ENCODE measurements at regions not wholly inside any gene's neighbourhood (a gene's known extent, or its start where the extent isn't known, plus 50 kb on each side); places are given as distances from the start of the nearest gene placed in this dataset.

- TF ChIP-seq CTCF (IDR thresholded peaks at IDR 0.05; ENCODE audit: control extremely low read depth in 1 of 3, insufficient read depth in 1 of 3, low read depth in 1 of 3, low read length in 3 of 3) (no peak), POLR2A (IDR thresholded peaks at IDR 0.05; ENCODE audit: control extremely low read depth in 1 of 2, low read depth in 2 of 2, low read length in 2 of 2) (no peak), TAF7 (optimal IDR thresholded peaks at IDR 0.05; ENCODE audit: borderline replicate concordance, low read depth, low read length) (no peak), SIN3A (conservative IDR thresholded peaks at IDR 0.05 in 1 of 2, IDR thresholded peaks at IDR 0.05 in 1 of 2; ENCODE audit: low read depth in 1 of 2, low read length in 2 of 2) (no peak), RAD21 (IDR thresholded peaks at IDR 0.05 in 1 of 2, conservative IDR thresholded peaks at IDR 0.05 in 1 of 2; ENCODE audit: low read depth in 2 of 2, low read length in 2 of 2) (no peak), MAX (IDR thresholded peaks at IDR 0.05) (no peak), ZNF274 (IDR thresholded peaks at IDR 0.05; ENCODE audit: borderline replicate concordance, extremely low read depth, low read length) (no peak), TAF1 (IDR thresholded peaks at IDR 0.05; ENCODE audit: low read depth, low read length) (no peak)
Measured at GRCh38 chr3:152128356-152128755, 140.4 kb upstream of the MBNL1 start.
